ACHN (cell line): ENCODE measurements at regions not wholly inside any gene's neighbourhood (a gene's known extent, or its start where the extent isn't known, plus 50 kb on each side); places are given as distances from the start of the nearest gene placed in this dataset.

Source experiments
- DNase-seq: peaks from one replicate; pipeline ENCODE4 v3.0.0-alpha.2; 2015
- in situ Hi-C: cut with HindIII; loops from 2 replicates; pipeline ENCODE4 v1.10.0; 2017; ENCODE audit warnings: low sequenced_read_pairs, low pct_ligation_motif_present, low pct_unique_long_range_greater_than_20kb

GRCh38 chrX:134171661-134172587 is 65.1 kb upstream of the CCDC160 start:
- in situ Hi-C loops = no loop called here
- peak; percentile 1 for DNase-seq

DNA sequence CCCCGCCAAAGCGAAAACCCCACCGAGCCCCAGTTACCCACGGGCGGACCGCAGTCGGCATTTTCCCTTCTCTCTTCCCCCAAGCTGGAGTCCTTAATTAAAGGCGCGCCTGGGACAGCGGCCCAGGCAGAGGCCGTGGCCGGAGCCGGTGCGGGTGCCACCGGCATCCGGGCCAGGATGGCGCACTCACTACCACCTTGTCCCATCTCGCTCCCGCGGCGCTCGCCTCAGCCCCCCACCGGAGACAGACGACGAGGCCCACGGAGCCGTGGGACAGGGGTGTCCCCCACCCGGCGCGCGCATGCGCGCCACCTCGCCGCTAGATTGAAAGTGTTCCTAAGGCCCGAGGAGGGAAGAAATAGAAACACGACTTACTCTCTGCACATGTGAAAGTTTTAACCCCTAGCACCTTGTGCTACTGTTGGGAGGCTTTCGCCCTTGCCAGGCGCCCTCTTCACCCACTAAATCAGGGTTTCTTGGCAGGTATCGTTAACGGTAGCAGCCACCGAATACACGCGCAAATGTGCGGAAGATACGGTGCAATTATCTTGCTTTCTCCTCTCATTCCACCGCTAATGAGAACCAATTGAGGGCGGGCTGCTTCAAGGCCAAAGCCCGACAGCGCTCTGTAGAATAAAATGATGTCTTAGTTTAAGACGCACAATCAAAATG is 64.3 kb upstream of the CCDC160 start:
- DNase-seq = no peak
- in situ Hi-C loops = no loop called here

DNA sequence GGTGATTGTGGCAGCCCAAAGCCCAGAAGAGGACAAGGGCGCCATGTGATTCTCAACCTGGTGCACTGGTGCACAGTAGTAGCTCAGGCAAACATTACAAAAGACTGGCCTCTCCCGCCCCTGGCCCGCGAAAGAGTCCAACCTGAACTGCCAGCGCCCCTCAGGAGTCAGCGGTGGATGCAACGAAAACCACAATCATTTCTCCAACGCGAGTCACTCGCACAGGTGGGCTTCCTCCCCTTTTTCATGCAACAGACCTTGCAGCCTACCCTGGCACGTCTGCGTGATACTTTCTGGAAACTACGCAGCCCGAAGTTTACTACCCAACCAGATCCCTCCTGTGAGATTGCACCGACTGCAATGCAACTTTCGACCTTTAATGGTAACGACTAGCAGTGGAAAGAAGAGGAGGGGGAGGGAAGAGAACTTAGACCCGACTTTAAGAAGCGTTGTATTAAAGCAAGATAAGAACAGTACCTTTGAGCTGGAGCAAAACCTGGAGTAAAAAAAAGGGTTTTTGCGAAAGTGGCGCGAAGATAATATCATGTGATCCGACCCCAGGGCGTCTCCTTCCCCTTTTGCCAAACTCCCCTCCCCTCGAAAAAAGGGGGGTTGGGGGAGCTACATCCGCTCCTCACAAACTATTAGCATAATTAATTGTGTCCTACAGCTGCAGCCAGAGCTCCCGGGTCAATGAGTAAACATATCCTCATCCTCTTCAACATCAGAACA is 63.3 kb upstream of the CCDC160 start:
- in situ Hi-C loops = no loop called here
- no peak for DNase-seq

- in situ Hi-C loops = no loop called here
- no peak for DNase-seq
Observed at GRCh38 chrX:134174273-134174660, 62.7 kb upstream of the CCDC160 start.

DNA sequence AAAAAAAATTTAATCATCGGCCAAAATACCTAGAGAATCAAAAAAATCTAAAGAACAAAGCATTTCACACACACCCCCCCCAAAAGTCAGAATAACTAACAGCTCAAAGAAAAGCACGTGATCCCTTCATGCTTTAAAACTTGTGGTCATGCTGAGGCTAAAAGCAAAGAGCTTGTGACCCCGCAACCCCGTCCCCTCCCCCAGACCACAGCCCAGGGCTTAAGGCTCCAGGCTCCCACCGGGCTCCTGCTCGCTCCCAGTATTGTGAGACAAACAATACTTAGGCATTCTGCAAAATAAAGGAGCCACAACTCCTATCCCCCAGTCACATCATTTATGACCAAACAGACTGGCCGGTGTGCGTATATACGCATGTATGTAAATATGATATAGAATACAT is 62.1 kb upstream of the CCDC160 start:
- DNase-seq = no peak
- in situ Hi-C loops = no loop called here

GRCh38 chrX:134177527-134177926 is 59.5 kb upstream of the CCDC160 start:
- in situ Hi-C loops = no loop called here
- DNase-seq = no peak

DNA sequence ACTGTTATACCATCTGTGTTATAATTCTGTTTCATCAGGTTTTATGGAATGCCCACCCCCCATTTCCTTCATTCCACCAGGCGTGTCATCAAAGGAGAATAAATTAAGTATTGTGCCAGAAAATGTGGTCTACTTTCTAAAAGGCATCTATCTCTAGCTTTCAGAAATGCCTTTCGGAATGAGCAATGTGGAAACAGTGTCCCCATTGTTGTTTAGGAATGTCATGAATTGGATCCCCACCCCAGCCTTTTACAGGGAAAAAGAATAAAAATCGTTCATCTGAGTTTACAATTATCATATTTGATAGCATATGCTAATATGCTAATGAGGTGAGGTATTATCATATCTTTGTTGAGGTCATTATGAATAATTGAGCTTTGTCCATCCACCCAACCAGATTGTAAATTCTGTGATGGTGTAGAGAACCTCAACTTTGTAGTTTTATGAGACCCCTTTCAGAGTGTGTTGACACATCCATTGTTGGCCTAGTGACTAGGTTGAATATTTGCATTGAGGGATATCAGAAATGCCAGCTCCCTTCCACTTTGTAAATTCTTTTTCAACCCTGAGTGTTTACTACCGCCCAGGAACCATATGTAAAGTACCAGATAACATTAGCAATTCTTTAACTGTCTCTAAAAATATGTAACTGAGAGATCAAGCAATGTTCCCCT is 56.2 kb upstream of the CCDC160 start:
- in situ Hi-C loops = no loop called here
- no peak for DNase-seq

DNA sequence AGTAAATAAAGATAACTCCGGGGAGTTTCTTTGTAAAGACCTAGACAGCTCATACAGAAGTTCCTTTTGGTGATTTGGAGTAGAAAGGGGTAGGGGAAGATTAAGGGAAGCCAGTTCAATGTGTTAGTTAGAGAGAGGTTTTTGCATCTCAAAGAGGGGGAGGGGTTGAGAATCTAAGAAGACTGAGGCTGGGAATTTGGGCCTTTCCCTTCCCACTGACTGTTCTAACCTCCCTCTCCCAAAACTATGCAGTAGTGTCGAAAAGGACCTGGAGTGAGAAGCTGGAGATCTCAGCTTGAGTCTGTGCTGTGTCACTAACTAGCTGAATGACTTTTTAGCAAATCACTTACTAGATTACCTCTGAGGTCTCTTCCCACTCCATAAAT is 55.7 kb upstream of the CCDC160 start:
- in situ Hi-C loops = no loop called here
- no peak for DNase-seq

GRCh38 chrX:134183665-134184064 is 53.3 kb upstream of the CCDC160 start:
- DNase-seq = no peak
- in situ Hi-C loops = no loop called here

DNA sequence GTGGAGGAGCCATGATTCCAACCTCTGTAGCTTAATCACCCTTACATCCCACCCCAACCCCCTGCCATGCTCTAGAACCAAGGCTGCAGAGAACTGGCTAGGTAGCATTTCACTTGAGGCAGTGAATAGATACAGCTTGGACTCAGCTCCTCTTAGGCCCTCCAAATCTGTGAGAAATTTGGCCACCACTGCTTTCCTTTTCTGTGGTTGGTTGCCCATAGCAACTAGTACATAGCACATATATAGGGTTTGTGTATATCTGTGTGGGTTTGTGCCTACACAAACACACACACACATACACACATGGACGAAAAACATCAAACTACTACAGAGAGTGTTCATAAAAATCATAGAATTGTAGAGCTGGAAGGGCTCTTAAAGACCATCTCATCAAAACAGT is 52.0 kb upstream of the CCDC160 start:
- DNase-seq = no peak
- in situ Hi-C loops = no loop called here

- no peak for DNase-seq
- in situ Hi-C loops = no loop called here
Observed at GRCh38 chrX:134186362-134187121, 50.4 kb upstream of the CCDC160 start.
